HG03575 (cell line): ENCODE measurements at regions not wholly inside any gene's neighbourhood (a gene's known extent, or its start where the extent isn't known, plus 50 kb on each side); places are given as distances from the start of the nearest gene placed in this dataset.

Experiments
- ATAC-seq: cut with Tn5 transposase; IDR thresholded peaks from one replicate; pipeline ENCODE4 v1.9.1; 2021; ENCODE audit not compliant: unreplicated experiment, insufficient number of reproducible peaks, low FRiP score; ENCODE audit errors: extremely low read depth

GRCh38 chr2:111711270-111711669 is 172.7 kb downstream of the ANAPC1 start:
- ATAC-seq, result no peak

GRCh38 chr2:111712361-111712760 is 171.6 kb downstream of the ANAPC1 start:
- no peak for ATAC-seq

GRCh38 chr2:111712940-111713515 is 171.0 kb downstream of the ANAPC1 start:
- no peak for ATAC-seq

- no peak for ATAC-seq
These were observed 167.7 kb downstream of the ANAPC1 start for GRCh38 chr2:111715987-111716904.

GRCh38 chr2:111716905-111717775 is 166.9 kb downstream of the ANAPC1 start:
- no peak for ATAC-seq
